ENCODE measurements at regions not wholly inside any gene's neighbourhood (a gene's known extent, or its start where the extent isn't known, plus 50 kb on each side); places are given as distances from the start of the nearest gene placed in this dataset.

DNA sequence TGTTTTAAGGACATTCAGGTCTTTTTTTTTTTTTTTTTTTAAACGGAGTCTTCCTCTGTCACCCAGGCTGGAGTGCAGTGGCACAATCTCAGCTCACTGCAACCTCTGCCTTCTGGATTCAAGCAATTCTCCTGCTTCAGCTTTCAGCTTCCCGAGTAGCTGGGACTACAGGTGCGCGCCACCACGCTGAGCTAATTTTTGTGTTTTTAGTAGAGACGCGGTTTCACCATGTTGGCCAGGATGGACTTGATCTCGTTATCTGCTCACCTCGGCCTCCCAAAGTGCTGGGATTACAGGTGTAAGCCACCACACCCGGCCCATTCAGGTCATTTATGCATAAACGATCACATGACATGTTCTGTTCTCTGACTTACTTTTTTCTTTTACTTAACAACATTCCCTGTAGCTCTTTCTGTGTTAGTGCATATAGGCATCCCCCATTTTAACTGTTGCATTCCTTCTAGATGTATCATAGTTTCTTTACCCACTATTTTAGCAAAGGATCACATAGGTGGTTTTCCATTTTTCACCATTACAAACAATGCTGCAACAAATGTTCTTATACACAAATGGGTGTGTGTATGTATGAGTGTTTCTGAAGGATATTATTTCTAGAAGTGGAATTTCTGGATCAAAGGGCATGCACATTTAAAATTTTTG lies 74.2 kb downstream of the ARF6 start:
- Histone ChIP-seq H3K9me3 (no peaks in the 10 kb centered on the region), H3K36me3 (no peaks in the 10 kb centered on the region), H3K27ac (no peak overlapping the region), H3K27me3 (no peaks in the 10 kb centered on the region), H3K4me3 (no peak overlapping the region), H3K4me1 (peaks cover 0 to 38% (median 21%) of the 10 kb centered on the region in 12 donors)
- no peak for ATAC-seq
- WGBS, 4 donors, result 95 to 98% (median 96%) methylated on average over 11 of the region's 11 CpGs
- TF ChIP-seq, protein P1, sequence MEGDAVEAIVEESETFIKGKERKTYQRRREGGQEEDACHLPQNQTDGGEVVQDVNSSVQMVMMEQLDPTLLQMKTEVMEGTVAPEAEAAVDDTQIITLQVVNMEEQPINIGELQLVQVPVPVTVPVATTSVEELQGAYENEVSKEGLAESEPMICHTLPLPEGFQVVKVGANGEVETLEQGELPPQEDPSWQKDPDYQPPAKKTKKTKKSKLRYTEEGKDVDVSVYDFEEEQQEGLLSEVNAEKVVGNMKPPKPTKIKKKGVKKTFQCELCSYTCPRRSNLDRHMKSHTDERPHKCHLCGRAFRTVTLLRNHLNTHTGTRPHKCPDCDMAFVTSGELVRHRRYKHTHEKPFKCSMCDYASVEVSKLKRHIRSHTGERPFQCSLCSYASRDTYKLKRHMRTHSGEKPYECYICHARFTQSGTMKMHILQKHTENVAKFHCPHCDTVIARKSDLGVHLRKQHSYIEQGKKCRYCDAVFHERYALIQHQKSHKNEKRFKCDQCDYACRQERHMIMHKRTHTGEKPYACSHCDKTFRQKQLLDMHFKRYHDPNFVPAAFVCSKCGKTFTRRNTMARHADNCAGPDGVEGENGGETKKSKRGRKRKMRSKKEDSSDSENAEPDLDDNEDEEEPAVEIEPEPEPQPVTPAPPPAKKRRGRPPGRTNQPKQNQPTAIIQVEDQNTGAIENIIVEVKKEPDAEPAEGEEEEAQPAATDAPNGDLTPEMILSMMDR (IDR thresholded peaks at IDR 0.05), result no peak
- TF ChIP-seq POLR2A (IDR thresholded peaks at IDR 0.05), result no peak
- no peak for DNase-seq
- intact Hi-C loops (cut with DNase I), result no loop called here

DNA sequence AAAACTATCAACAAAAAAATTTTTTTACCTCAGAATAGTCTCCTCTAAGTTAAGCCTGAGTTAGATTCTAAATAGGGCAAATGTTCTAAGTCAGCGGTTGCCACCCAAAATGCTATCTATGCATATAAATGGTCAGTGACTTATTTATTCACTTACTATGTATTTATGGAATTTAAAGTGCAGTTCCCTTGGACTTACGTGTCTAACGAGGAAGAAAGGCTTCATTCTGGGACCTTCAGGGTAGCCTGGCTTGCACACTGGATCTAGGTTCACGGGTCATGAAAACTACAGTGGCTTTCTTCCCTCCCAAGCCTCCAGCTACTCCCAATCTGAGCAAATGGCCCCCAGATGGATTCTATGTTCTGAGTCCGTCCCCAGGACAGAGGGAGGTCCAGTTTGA lies 77.1 kb downstream of the ARF6 start:
- Histone ChIP-seq H3K36me3 (no peaks in the 10 kb centered on the region), H3K4me1 (peaks cover 4 to 54% (median 37%) of the 10 kb centered on the region in 12 donors), H3K27me3 (no peaks in the 10 kb centered on the region), H3K4me3 (no peak overlapping the region), H3K27ac (peak overlapping the region in 9 of 12 donors; percentile 40 to 95 (median 67)), H3K9me3 (no peaks in the 10 kb centered on the region)
- no peak for TF ChIP-seq POLR2A (IDR thresholded peaks at IDR 0.05)
- TF ChIP-seq, protein P1 (IDR thresholded peaks at IDR 0.05), result no peak
- ATAC-seq (no peak), DNase-seq (no peak)
- intact Hi-C loops (cut with DNase I), result loop anchor here in 1 of 10 donors (2.0 to 5.0 kb wide), 2 partner anchors 77 to 92 kb away; partner anchors contain the start of gene ARF6
- 85 to 93% (median 89%) methylated on average over 5 of the region's 5 CpGs for WGBS, 4 donors

DNA sequence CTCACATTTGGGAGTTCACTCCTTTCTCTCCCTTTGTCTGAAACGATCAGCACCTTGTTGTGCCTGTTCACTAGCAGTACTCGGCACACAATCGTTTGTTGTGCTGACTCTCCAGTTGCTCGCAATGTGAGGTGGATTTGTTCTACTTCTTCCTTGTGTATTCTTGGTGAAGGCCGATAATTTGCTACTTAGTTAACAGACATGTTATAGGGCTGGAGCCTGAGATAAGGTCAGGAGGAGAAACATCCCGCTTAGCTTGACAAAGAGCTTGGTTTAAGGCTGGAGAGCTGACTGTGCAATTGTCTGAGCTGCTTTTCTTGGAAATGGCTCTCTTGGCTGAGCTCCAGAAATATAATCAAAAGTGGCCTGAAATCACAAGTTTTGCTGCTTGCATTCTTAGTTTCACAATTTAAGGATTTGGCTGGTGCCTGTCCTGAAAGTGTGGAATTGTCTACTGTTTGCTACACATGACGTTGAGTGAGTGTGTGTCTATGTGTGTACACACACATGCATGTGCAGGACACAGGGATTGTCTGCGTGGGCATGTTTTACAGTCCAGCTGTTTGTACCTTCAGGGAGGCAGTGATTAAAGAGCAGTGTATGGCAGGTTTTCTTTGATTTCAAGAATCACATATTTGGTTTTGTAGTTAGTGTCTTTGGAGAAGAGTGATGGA lies 77.7 kb downstream of the ARF6 start:
- H3K27ac ChIP-seq, result peak overlapping the region in 11 of 12 donors; percentile 40 to 95 (median 64)
- intact Hi-C loops (cut with DNase I), result loop anchor here in 1 of 10 donors (2.0 to 5.0 kb wide), 2 partner anchors 78 to 92 kb away; partner anchors contain the start of gene ARF6
- H3K4me3 ChIP-seq, result peak overlapping the region in 1 of 12 donors; percentile 13
- 49 to 55% (median 52%) methylated on average over 8 of the region's 8 CpGs for WGBS, 4 donors
- H3K4me1 ChIP-seq, result peaks cover 4 to 54% (median 37%) of the 10 kb centered on the region in 12 donors
- DNase-seq (peak in 1 of 5 donors; percentile 40), ATAC-seq (peak in 3 of 4 donors; percentile 50 to 66 (median 55))
- H3K36me3 ChIP-seq, result no peaks in the 10 kb centered on the region
- TF ChIP-seq POLR2A (IDR thresholded peaks at IDR 0.05), result no peak
- TF ChIP-seq, protein P1 (IDR thresholded peaks at IDR 0.05), result no peak
- H3K9me3 ChIP-seq, result no peaks in the 10 kb centered on the region
- H3K27me3 ChIP-seq, result no peaks in the 10 kb centered on the region

All from heart left ventricle (tissue), 16 donors.